AG04449 (cell line): ENCODE measurements at regions not wholly inside any gene's neighbourhood (a gene's known extent, or its start where the extent isn't known, plus 50 kb on each side); places are given as distances from the start of the nearest gene placed in this dataset.

Experiments
- CTCF ChIA-PET: fragments of 350-600 bp; formaldehyde crosslinking; extraction: SDS; loops from one replicate; lab custom pipeline; 2021; ENCODE audit warnings: antibody characterized with exemption; lab: Yijun Ruan, JAX
- POLR2A ChIA-PET: fragments of 400-600, 350-600 bp; formaldehyde crosslinking; extraction: SDS; loops from one replicate; lab custom pipeline; 2020; ENCODE audit warnings: antibody characterized with exemption, inconsistent platforms; lab: Yijun Ruan, JAX
- DNase-seq: peaks from one replicate; pipeline ENCODE4 v3.0.0-alpha.2; 2010; ENCODE audit warnings: low read depth, low spot score
- H3K4me3 ChIP-seq: 2 replicates; pipeline ENCODE4 v1.5.1; 2011; ENCODE audit warnings: low read depth, mild to moderate bottlenecking, control low read depth, low read length
- CTCF ChIP-seq: IDR thresholded peaks from one replicate; pipeline ENCODE4 v1.5.1; 2011; ENCODE audit warnings: mild to moderate bottlenecking, moderate library complexity, low read length, control low read depth, inconsistent platforms; ENCODE audit not compliant: insufficient read depth; ENCODE audit errors: missing control alignments

- POLR2A ChIA-PET = no interaction called here
- no peak for DNase-seq
- no peak for TF ChIP-seq CTCF
- CTCF ChIA-PET = interaction anchor here (1.5 kb wide), 1 partner anchor 125 kb away, joined by 4 read pairs; no protein-coding TSS in a partner anchor
- H3K4me3 ChIP-seq = no peak overlapping the region
Observed at GRCh38 chr1:96361271-96361856, 360.2 kb upstream of the PTBP2 start.

- DNase-seq = no peak
- CTCF ChIA-PET = interaction anchor here (1.5 kb wide), 1 partner anchor 126 kb away, joined by 4 read pairs; no protein-coding TSS in a partner anchor
Observed at GRCh38 chr1:96361961-96362360, 359.6 kb upstream of the PTBP2 start.

GRCh38 chr1:96362623-96363022 is 359.0 kb upstream of the PTBP2 start:
- peak; percentile 92 for DNase-seq
- TF ChIP-seq CTCF = no peak
- ChIA-PET POLR2A (interaction anchor here (1.0 to 1.2 kb wide), 3 partner anchors 9 to 359 kb away, joined by 4 to 5 read pairs (median 4); partner anchors contain the start of gene PTBP2), CTCF (interaction anchor here (1.5 kb wide), 1 partner anchor 127 kb away, joined by 4 read pairs; no protein-coding TSS in a partner anchor)
- no peak overlapping the region for H3K4me3 ChIP-seq

More at GRCh38 chr1:96361961-96362360, 359.6 kb upstream of the PTBP2 start:
- POLR2A ChIA-PET = interaction anchor here (1.0 to 1.2 kb wide), 3 partner anchors 8 to 360 kb away, joined by 4 to 5 read pairs (median 4); partner anchors contain the start of gene PTBP2
- TF ChIP-seq CTCF = no peak
- H3K4me3 ChIP-seq = no peak overlapping the region

GRCh38 chr1:96363826-96364225 is 357.8 kb upstream of the PTBP2 start:
- CTCF ChIA-PET = interaction anchor here (1.0 kb wide), 1 partner anchor 127 kb away, joined by 3 read pairs; no protein-coding TSS in a partner anchor

GRCh38 chr1:96364576-96364975 is 357.0 kb upstream of the PTBP2 start:
- no peak overlapping the region for H3K4me3 ChIP-seq
- ChIA-PET CTCF (interaction anchor here (1.0 kb wide), 1 partner anchor 128 kb away, joined by 3 read pairs; no protein-coding TSS in a partner anchor), POLR2A (no interaction called here)
- TF ChIP-seq CTCF = no peak
- DNase-seq = no peak

More at GRCh38 chr1:96363826-96364225, 357.8 kb upstream of the PTBP2 start:
- DNase-seq = no peak
- no peak overlapping the region for H3K4me3 ChIP-seq
- TF ChIP-seq CTCF = no peak
- POLR2A ChIA-PET = no interaction called here

- CTCF ChIA-PET = no interaction called here
- no peak overlapping the region for H3K4me3 ChIP-seq
- DNase-seq = no peak
- TF ChIP-seq CTCF = no peak
- POLR2A ChIA-PET = no interaction called here
Observed at GRCh38 chr1:96365076-96365475, 356.5 kb upstream of the PTBP2 start.
